ENCODE measurements at regions not wholly inside any gene's neighbourhood (a gene's known extent, or its start where the extent isn't known, plus 50 kb on each side); places are given as distances from the start of the nearest gene placed in this dataset.

DNA sequence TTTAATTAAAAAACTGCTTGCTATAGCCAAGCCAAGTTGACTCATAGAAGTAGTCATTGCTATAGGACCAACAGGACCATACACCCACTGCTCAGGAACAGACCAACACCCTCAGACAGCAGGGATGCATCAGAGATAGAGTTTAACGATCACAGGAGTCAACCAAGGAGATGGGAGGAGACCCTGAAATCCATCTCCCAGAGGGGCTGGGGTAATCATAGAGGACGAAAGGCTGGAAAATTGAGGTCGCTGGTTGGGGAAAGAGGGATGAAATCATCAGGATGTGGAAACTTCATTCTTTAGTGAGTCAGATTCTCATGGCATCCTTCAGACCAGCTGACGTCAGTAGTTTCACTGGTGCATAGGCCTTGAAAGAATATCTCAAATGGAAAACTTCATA is 160.4 kb upstream of the GPC6 start:
- peak overlapping the region; percentile 40 for H2AFZ ChIP-seq (ENCODE audit: low read length)
- H3K27ac ChIP-seq (ENCODE audit: low read depth, low read length) = peak overlapping the region; percentile 88
- H3K27me3 ChIP-seq (ENCODE audit: insufficient read depth, low read length) = no peaks in the 10 kb centered on the region
- peak overlapping the region; percentile 59 for H3K4me2 ChIP-seq (ENCODE audit: insufficient read depth, low read length)
- no peaks in the 10 kb centered on the region for H4K20me1 ChIP-seq (ENCODE audit: insufficient read depth, low read length)
- TF ChIP-seq, protein P1, sequence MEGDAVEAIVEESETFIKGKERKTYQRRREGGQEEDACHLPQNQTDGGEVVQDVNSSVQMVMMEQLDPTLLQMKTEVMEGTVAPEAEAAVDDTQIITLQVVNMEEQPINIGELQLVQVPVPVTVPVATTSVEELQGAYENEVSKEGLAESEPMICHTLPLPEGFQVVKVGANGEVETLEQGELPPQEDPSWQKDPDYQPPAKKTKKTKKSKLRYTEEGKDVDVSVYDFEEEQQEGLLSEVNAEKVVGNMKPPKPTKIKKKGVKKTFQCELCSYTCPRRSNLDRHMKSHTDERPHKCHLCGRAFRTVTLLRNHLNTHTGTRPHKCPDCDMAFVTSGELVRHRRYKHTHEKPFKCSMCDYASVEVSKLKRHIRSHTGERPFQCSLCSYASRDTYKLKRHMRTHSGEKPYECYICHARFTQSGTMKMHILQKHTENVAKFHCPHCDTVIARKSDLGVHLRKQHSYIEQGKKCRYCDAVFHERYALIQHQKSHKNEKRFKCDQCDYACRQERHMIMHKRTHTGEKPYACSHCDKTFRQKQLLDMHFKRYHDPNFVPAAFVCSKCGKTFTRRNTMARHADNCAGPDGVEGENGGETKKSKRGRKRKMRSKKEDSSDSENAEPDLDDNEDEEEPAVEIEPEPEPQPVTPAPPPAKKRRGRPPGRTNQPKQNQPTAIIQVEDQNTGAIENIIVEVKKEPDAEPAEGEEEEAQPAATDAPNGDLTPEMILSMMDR (IDR thresholded peaks at IDR 0.05; ENCODE audit: extremely low read depth, low read depth, low read length) = no peak
- no peak overlapping the region for H3K4me3 ChIP-seq (ENCODE audit: insufficient read depth, low read length)
- peaks cover 10% of the 10 kb centered on the region for H3K4me1 ChIP-seq (ENCODE audit: insufficient read depth, low read length)
- no peaks in the 10 kb centered on the region for H3K9me3 ChIP-seq (ENCODE audit: low read depth, low read length)
- peak; percentile 74 for DNase-seq (ENCODE audit: insufficient read length, low spot score, missing footprints)
- no peaks in the 10 kb centered on the region for H3K79me2 ChIP-seq (ENCODE audit: insufficient read depth, low read length)
- no peaks in the 10 kb centered on the region for H3K36me3 ChIP-seq (ENCODE audit: insufficient read depth, low read length)

DNA sequence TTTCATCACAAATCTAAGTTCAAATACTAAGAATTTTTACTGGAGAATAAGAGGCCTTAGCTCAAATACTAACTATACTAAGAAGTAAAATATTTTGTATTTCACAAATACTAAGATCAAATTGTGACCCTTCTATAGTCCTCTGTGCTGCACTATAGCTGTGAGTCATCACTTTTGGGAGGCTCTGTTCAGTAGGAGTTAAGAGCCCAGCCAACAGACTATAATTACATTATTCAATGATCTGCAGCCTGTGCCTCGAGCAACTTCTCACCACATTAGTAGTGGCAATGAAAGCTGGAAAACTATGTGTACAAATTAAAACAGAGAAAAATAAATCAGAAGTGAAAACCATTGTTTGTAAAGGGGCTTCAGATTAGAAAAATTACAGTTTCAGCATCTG is 147.3 kb upstream of the GPC6 start:
- Histone ChIP-seq H2AFZ (ENCODE audit: low read length) (no peak overlapping the region), H3K27ac (ENCODE audit: low read depth, low read length) (no peak overlapping the region), H4K20me1 (ENCODE audit: insufficient read depth, low read length) (no peaks in the 10 kb centered on the region), H3K27me3 (ENCODE audit: insufficient read depth, low read length) (no peaks in the 10 kb centered on the region), H3K4me1 (ENCODE audit: insufficient read depth, low read length) (no peaks in the 10 kb centered on the region), H3K36me3 (ENCODE audit: insufficient read depth, low read length) (no peaks in the 10 kb centered on the region), H3K4me2 (ENCODE audit: insufficient read depth, low read length) (no peak overlapping the region), H3K4me3 (ENCODE audit: insufficient read depth, low read length) (no peak overlapping the region), H3K9me3 (ENCODE audit: low read depth, low read length) (no peaks in the 10 kb centered on the region), H3K79me2 (ENCODE audit: insufficient read depth, low read length) (no peaks in the 10 kb centered on the region)
- TF ChIP-seq, protein P1 (IDR thresholded peaks at IDR 0.05; ENCODE audit: extremely low read depth, low read depth, low read length) = no peak
- DNase-seq (ENCODE audit: insufficient read length, low spot score, missing footprints) = no peak

- Histone ChIP-seq H3K27ac (ENCODE audit: low read depth, low read length) (no peak overlapping the region), H3K36me3 (ENCODE audit: insufficient read depth, low read length) (no peaks in the 10 kb centered on the region), H3K4me1 (ENCODE audit: insufficient read depth, low read length) (no peaks in the 10 kb centered on the region), H4K20me1 (ENCODE audit: insufficient read depth, low read length) (no peaks in the 10 kb centered on the region), H3K9me3 (ENCODE audit: low read depth, low read length) (no peaks in the 10 kb centered on the region), H2AFZ (ENCODE audit: low read length) (no peak overlapping the region), H3K79me2 (ENCODE audit: insufficient read depth, low read length) (no peaks in the 10 kb centered on the region), H3K4me3 (ENCODE audit: insufficient read depth, low read length) (no peak overlapping the region), H3K27me3 (ENCODE audit: insufficient read depth, low read length) (no peaks in the 10 kb centered on the region), H3K4me2 (ENCODE audit: insufficient read depth, low read length) (no peak overlapping the region)
- TF ChIP-seq, protein P1 (IDR thresholded peaks at IDR 0.05; ENCODE audit: extremely low read depth, low read depth, low read length) = no peak
- DNase-seq (ENCODE audit: insufficient read length, low spot score, missing footprints) = no peak
Observed at GRCh38 chr13:93080166-93080565, 146.4 kb upstream of the GPC6 start.

GRCh38 chr13:93080587-93080986 is 146.0 kb upstream of the GPC6 start:
- H3K4me1 ChIP-seq (ENCODE audit: insufficient read depth, low read length) = no peaks in the 10 kb centered on the region
- H3K9me3 ChIP-seq (ENCODE audit: low read depth, low read length) = no peaks in the 10 kb centered on the region
- H3K27me3 ChIP-seq (ENCODE audit: insufficient read depth, low read length) = no peaks in the 10 kb centered on the region
- H3K36me3 ChIP-seq (ENCODE audit: insufficient read depth, low read length) = no peaks in the 10 kb centered on the region
- DNase-seq (ENCODE audit: insufficient read length, low spot score, missing footprints) = no peak
- H2AFZ ChIP-seq (ENCODE audit: low read length) = no peak overlapping the region
- no peak overlapping the region for H3K4me2 ChIP-seq (ENCODE audit: insufficient read depth, low read length)
- H4K20me1 ChIP-seq (ENCODE audit: insufficient read depth, low read length) = no peaks in the 10 kb centered on the region
- TF ChIP-seq, protein P1 (IDR thresholded peaks at IDR 0.05; ENCODE audit: extremely low read depth, low read depth, low read length) = no peak
- no peaks in the 10 kb centered on the region for H3K79me2 ChIP-seq (ENCODE audit: insufficient read depth, low read length)
- no peak overlapping the region for H3K27ac ChIP-seq (ENCODE audit: low read depth, low read length)
- no peak overlapping the region for H3K4me3 ChIP-seq (ENCODE audit: insufficient read depth, low read length)

Measured in osteoblast (primary cell).